Left colon (tissue), 2 donors: ENCODE measurements at regions not wholly inside any gene's neighbourhood (a gene's known extent, or its start where the extent isn't known, plus 50 kb on each side); places are given as distances from the start of the nearest gene placed in this dataset.

Experiments used
- ATAC-seq: fragments of 200-7000 bp; cut with Tn5 transposase; one replicate; pipeline ENCODE4 v1.9.1; 2020; ENCODE audit warnings: mild to moderate bottlenecking, moderate library complexity
- DNase-seq, 2 donors: peaks; one replicate each; pipeline ENCODE4 v3.0.0-alpha.2; 2020
- intact Hi-C, 2 donors: fragments of 100-400 bp; cut with DNase I in 1 of 2; cut with micrococcal nuclease in 1 of 2; formaldehyde crosslinking; loops; one replicate each; pipeline versions ENCODE4 v1.11.2 to v1.14.0; 2022; cut with DNase I, micrococcal nuclease
- donor health status: DM: no; HTN: no; CAD: no.
- donor health status: DM: yes; HTN: yes; CAD: no.

DNA sequence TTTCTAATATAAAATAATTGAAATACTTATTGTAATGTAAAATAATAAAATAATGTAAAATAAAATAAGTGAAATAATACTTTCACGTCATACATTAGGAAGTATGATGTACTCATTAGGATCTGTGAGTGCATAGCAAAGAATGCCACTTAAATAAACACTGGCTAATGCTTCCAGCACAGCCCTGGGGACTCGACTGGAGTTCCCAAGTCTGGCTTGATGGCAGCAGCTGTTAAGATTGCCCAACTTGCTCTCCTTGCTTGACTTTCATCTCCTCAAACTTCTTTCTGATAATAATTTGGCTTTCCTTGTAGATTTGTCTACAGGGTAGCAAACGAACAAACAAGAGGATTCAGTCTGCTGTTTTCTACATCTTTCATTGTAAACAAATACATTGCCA lies 191.9 kb downstream of the COG6 start:
- intact Hi-C loops, result no loop called here
- no peak for ATAC-seq

DNA sequence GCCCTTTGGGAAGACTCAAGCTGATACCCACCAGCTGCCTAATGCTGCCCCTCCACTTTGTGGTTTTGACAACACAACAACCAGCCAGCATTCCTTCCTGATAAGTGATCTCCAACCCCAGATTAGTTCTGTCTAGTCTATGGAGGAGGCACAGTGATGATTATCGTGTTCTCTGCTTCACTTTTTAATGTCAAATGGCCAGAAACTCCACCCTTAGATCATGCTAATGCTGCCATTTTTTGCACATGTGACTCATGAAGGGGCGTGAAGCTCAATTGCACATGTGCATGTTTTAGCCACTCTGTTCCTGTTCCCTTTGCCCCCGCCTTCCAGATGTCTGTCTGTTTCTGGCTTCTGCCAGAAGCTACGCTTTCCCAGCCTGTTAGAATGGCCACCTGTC lies 199.8 kb downstream of the COG6 start:
- ATAC-seq (no peak), DNase-seq (no peak)
- intact Hi-C loops, result no loop called here

More for the DNA sequence above, 191.9 kb downstream of the COG6 start:
- DNase-seq, result no peak

GRCh38 chr13:39856714-39857113 lies 201.3 kb downstream of the COG6 start:
- no peak for ATAC-seq
- no peak for DNase-seq
- intact Hi-C loops, result no loop called here

DNA sequence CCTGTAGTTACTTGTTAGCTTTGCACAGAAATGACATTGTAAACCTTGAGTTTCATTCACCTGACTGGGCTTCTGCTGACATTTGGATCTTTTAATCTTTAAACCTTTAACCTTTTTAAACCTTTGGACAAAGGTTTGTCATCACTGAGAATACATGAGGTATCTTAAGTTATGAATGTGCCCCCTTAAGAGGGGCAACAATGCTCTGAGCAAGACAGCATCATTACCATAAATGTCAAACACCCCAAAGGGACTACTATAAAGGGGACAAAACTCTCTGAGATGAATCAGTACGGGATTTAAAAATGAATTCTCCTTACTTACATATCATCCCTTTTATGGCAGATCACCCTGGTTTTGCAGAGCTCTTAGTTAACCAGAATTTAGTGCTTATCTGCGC lies 203.3 kb downstream of the COG6 start:
- DNase-seq (no peak), ATAC-seq (no peak)
- intact Hi-C loops, result no loop called here

- no peak for ATAC-seq
- intact Hi-C loops, result no loop called here
- DNase-seq, result no peak
These were observed 204.4 kb downstream of the COG6 start for GRCh38 chr13:39859898-39860297.

- DNase-seq (no peak), ATAC-seq (no peak)
- intact Hi-C loops, result no loop called here
These were observed 207.4 kb downstream of the COG6 start for GRCh38 chr13:39862900-39863299.

DNA sequence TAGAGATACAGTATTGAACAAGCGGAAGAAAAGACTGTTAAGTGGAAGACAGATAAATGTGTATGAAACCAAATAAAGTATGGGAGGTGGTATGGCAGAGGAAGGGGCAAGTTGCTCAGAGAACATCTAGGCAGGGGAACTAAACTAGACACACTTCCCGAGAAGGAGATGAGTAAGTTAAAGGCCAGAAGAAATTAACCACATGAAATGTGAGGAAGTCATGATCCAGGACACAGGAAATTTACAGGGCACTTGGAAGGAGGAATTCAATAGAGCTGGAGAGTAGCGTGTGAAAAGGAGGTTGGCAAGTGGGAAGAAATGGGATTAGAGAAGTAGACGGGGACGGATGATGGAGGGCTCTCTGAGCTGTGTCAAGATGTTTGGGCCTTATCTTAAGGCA lies 208.8 kb downstream of the COG6 start:
- DNase-seq (no peak), ATAC-seq (no peak)
- intact Hi-C loops, result no loop called here

- no peak for ATAC-seq
- intact Hi-C loops, result no loop called here
- DNase-seq, result no peak
These were observed 211.3 kb downstream of the COG6 start for GRCh38 chr13:39866722-39867121.

GRCh38 chr13:39867807-39868206 lies 212.3 kb downstream of the COG6 start:
- ATAC-seq, result no peak
- intact Hi-C loops, result no loop called here
- no peak for DNase-seq

- no peak for ATAC-seq
- no peak for DNase-seq
- intact Hi-C loops, result no loop called here
These were observed 214.8 kb downstream of the COG6 start for GRCh38 chr13:39870197-39870747.

DNA sequence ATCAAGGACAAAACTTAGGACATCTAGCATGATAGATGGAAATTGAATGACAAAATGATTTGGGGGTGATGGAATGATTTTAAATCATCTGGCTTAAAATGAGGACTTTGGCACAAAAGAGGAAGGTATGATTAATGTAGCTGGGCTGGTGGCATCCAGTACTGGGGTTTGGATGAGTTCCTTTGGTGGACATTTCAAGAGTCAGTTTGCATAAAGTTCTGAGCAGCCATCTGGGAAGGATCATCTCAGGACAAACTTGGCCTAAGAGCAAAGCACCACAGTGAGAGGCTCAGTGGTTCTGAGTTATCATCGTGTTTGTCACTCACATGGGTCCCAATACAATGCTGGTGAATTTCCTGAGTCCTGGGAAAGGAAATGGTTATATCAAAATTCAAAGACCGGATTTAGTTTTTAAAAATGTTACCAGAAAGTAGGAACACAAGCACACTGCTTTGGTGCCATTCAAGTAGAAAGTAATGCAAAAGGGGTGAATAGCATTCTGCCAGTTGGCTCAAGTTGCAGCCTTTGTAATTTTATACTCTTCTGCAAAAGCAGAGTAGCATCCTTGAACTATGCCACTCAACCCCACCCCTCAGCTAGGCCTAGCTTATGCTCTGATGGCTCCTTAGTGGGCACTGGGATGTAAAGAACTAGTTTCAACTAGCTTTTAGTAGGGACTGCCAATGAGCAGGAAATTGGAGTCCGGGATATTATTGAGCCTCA lies 219.0 kb downstream of the COG6 start:
- ATAC-seq (no peak), DNase-seq (no peak)
- intact Hi-C loops, result no loop called here

- intact Hi-C loops, result no loop called here
- DNase-seq (no peak), ATAC-seq (no peak)
These were observed 219.9 kb downstream of the COG6 start for GRCh38 chr13:39875111-39875987.

- intact Hi-C loops, result no loop called here
- DNase-seq, result no peak
- ATAC-seq, result no peak
These were observed 220.8 kb downstream of the COG6 start for GRCh38 chr13:39876258-39876657.

GRCh38 chr13:39877134-39877533 lies 221.7 kb downstream of the COG6 start:
- intact Hi-C loops, result no loop called here
- ATAC-seq, result no peak
- no peak for DNase-seq

- ATAC-seq (no peak), DNase-seq (no peak)
- intact Hi-C loops, result no loop called here
These were observed 224.0 kb downstream of the COG6 start for GRCh38 chr13:39879286-39880035.

DNA sequence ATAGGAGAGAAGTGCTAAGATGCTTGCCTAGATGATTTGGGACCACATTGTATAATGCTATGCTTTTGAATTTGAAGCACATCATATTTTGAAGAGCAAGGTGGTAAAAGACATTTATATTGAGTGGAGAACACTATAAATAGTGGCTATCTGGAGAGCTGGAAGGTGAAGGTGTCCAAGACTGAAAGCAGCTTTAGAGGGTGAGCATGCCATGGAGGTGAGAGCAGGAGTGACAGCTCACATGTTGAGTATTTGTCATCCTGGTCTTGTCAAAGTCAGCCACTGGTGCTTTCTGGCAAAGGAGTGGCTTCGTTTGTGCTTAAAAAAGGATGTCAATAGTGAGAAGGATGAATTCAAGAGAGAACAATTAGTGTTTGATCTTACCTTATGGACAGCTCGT lies 225.9 kb downstream of the COG6 start:
- intact Hi-C loops, result no loop called here

GRCh38 chr13:39881887-39882286 lies 226.4 kb downstream of the COG6 start:
- ATAC-seq (no peak), DNase-seq (no peak)
- intact Hi-C loops, result no loop called here

More for the DNA sequence above, 225.9 kb downstream of the COG6 start:
- ATAC-seq (no peak), DNase-seq (no peak)

GRCh38 chr13:39884166-39884565 lies 228.7 kb downstream of the COG6 start:
- ATAC-seq (no peak), DNase-seq (no peak)
- intact Hi-C loops, result no loop called here

GRCh38 chr13:39886336-39886735 lies 230.9 kb downstream of the COG6 start:
- ATAC-seq, result no peak

More at GRCh38 chr13:39886336-39886735, 230.9 kb downstream of the COG6 start:
- no peak for DNase-seq
- intact Hi-C loops, result no loop called here
